Panc1 (cell line): ENCODE measurements at regions not wholly inside any gene's neighbourhood (a gene's known extent, or its start where the extent isn't known, plus 50 kb on each side); places are given as distances from the start of the nearest gene placed in this dataset.

Experiments
- POLR2AphosphoS5 ChIP-seq: IDR thresholded peaks from 2 replicates; pipeline ENCODE4 v1.6.1; 2012; ENCODE audit warnings: mild to moderate bottlenecking, low read depth, low read length, moderate library complexity
- TF ChIP-seq, protein P1 (sequence below), 2 experiments: IDR thresholded peaks; 2 replicates each; pipeline ENCODE4 v1.6.1; 2011 to 2012; ENCODE audit warnings: low read depth in 2 of 2, control low read depth in 1 of 2, low read length in 1 of 2, mild to moderate bottlenecking in 1 of 2, moderate library complexity in 1 of 2; ENCODE audit not compliant: insufficient read depth in 1 of 2

DNA sequence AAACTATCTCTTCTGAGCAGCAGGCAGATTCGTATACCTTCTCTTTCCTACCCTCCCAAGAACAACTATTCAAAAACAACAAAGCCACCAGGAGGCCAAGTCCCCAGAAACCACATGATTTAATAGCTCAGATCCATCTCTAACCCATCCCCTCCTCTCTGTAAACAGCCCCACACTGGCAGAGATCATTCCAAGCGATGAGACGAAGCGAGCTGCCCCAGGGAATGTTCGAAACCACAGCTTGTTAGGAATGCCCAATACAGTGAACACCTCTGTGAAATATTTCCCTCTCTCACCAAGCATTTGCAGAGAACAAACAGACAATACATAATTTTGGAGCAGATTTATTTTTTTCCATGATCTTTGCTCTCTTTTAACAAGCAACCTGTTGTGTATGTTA is 231.8 kb downstream of the SOD2 start:
- TF ChIP-seq POLR2AphosphoS5: no peak
- TF ChIP-seq, protein P1, sequence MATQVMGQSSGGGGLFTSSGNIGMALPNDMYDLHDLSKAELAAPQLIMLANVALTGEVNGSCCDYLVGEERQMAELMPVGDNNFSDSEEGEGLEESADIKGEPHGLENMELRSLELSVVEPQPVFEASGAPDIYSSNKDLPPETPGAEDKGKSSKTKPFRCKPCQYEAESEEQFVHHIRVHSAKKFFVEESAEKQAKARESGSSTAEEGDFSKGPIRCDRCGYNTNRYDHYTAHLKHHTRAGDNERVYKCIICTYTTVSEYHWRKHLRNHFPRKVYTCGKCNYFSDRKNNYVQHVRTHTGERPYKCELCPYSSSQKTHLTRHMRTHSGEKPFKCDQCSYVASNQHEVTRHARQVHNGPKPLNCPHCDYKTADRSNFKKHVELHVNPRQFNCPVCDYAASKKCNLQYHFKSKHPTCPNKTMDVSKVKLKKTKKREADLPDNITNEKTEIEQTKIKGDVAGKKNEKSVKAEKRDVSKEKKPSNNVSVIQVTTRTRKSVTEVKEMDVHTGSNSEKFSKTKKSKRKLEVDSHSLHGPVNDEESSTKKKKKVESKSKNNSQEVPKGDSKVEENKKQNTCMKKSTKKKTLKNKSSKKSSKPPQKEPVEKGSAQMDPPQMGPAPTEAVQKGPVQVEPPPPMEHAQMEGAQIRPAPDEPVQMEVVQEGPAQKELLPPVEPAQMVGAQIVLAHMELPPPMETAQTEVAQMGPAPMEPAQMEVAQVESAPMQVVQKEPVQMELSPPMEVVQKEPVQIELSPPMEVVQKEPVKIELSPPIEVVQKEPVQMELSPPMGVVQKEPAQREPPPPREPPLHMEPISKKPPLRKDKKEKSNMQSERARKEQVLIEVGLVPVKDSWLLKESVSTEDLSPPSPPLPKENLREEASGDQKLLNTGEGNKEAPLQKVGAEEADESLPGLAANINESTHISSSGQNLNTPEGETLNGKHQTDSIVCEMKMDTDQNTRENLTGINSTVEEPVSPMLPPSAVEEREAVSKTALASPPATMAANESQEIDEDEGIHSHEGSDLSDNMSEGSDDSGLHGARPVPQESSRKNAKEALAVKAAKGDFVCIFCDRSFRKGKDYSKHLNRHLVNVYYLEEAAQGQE (IDR thresholded peaks at IDR 0.05; ENCODE audit: insufficient read depth in 1 of 2, low read depth in 2 of 2, low read length in 1 of 2): no peak
